Heart left ventricle (tissue), 13 donors: ENCODE measurements at regions not wholly inside any gene's neighbourhood (a gene's known extent, or its start where the extent isn't known, plus 50 kb on each side); places are given as distances from the start of the nearest gene placed in this dataset.

Source experiments
- POLR2A ChIP-seq, 2 donors: fragments of 450-650 bp; IDR thresholded peaks; one replicate each; pipeline ENCODE4 v1.6.1; 2017; ENCODE audit warnings: antibody characterized with exemption in 2 of 2, mild to moderate bottlenecking in 2 of 2, moderate library complexity in 2 of 2
- TF ChIP-seq, protein P1 (sequence below), 12 donors: fragments of 200-600 bp; sonication (generic) in 4 of 12; IDR thresholded peaks; one replicate each; pipeline versions ENCODE4 v1.5.0 to v1.8.0; 2018 to 2022; ENCODE audit warnings: antibody characterized with exemption in 12 of 12, mild to moderate bottlenecking in 5 of 12
- donor health status: ischemic (EF 13 %, LVEDD 7.1; RV severe dilation, severe dysfunction).
- donor health status: DM: no; HTN: yes; CAD: no.
- donor health status: DM: no; HTN: no; CAD: no.
- donor health status: ischemic (EF 25% LVEDD 6.9; RV normal size, moderate dysfunction).
- donor health status: ischemic (EF 25% LVEDD 5.7; RV mildly dilated, moderate dysfunction).
- donor health status: ischemic (EF 35%, LVEDD 5.7; RV mildly dilated, moderate dysfunction).
- donor health status: nonischemic (EF 11% LVEDD 7.7; RV severe dilation, severe dysfunction).
- donor health status: DM: yes; HTN: yes; CAD: no.
- donor health status: PGD.
- donor health status: ischemic (EF 29% LVEDD 5.4; RV normal size, mild dysfunction).
- donor health status: nonischemic (EF 23%, LVEDD 6.1; RV moderate dilation, normal function).

DNA sequence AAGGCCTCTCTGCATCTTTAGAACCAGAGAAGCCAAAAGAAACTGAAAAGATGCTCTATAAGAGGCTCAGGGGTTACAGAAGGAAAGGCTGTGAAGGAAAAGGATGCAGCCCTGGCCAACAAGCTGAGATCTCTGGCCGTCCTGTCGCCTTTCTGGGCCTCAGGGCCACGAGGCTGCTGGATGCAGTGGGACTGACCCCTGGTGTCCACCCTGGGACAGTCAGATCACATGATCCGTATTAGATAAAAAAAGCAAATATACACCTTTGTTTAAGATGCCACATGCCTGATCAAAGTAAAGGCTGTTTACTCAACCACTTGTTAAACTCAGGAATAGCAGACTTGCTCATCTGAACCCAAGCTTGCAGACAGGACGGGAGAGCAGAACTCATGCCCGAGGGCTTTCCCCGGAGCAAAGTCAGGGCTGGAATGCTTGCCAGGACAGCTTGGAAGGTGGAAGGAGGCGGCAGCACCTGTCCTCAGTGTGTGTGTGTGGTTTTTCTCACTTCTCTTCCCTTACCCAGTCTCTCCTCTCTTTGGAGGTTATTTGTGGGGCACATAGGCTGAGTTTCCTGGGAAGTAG, 206.5 kb upstream of the TSHZ3 start:
- TF ChIP-seq, protein P1, sequence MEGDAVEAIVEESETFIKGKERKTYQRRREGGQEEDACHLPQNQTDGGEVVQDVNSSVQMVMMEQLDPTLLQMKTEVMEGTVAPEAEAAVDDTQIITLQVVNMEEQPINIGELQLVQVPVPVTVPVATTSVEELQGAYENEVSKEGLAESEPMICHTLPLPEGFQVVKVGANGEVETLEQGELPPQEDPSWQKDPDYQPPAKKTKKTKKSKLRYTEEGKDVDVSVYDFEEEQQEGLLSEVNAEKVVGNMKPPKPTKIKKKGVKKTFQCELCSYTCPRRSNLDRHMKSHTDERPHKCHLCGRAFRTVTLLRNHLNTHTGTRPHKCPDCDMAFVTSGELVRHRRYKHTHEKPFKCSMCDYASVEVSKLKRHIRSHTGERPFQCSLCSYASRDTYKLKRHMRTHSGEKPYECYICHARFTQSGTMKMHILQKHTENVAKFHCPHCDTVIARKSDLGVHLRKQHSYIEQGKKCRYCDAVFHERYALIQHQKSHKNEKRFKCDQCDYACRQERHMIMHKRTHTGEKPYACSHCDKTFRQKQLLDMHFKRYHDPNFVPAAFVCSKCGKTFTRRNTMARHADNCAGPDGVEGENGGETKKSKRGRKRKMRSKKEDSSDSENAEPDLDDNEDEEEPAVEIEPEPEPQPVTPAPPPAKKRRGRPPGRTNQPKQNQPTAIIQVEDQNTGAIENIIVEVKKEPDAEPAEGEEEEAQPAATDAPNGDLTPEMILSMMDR (IDR thresholded peaks at IDR 0.05) = no peak
- no peak for TF ChIP-seq POLR2A (IDR thresholded peaks at IDR 0.05)
